Endothelial cell of umbilical vein (primary cell): ENCODE measurements at regions not wholly inside any gene's neighbourhood (a gene's known extent, or its start where the extent isn't known, plus 50 kb on each side); places are given as distances from the start of the nearest gene placed in this dataset.
A peak's percentile ranks its signal among the peaks of the same experiment; 100 is the strongest.

Experiments
- BruUV-seq: library from RNA; stranded (reverse); fragments of 400-500 nt; replicated peaks from 2 replicates; lab custom pipeline; 2021; lab: Mats Ljungman, UMichigan
- CTCF ChIA-PET: fragments of 300-600, 350-600 bp; sonication (Branson Sonifier 250); formaldehyde crosslinking; loops from one replicate; lab custom pipeline; 2021; ENCODE audit warnings: antibody characterized with exemption, inconsistent platforms; lab: Charles Lee
- POLR2A ChIA-PET: fragments of 300-600, 350-600 bp; sonication (Branson Sonifier 250); formaldehyde crosslinking; loops from one replicate; lab custom pipeline; 2021; ENCODE audit warnings: antibody characterized with exemption, inconsistent platforms; lab: Charles Lee
- DNase-seq: peaks from one replicate; pipeline ENCODE4 v3.0.0-alpha.2; 2011; ENCODE audit warnings: low read depth, low spot score
- FAIRE-seq: peaks from 2 replicates; lab custom pipeline; 2011; peaks lifted over from hg19 to GRCh38; lab: Jason Lieb, UNC
- H2AFZ ChIP-seq: 2 replicates; pipeline ENCODE4 v1.6.0; 2012; ENCODE audit warnings: low read depth, low read length, control low read depth, inconsistent platforms
- H3K27ac ChIP-seq: 2 replicates; pipeline ENCODE4 v1.5.1; 2011; ENCODE audit warnings: low read depth, mild to moderate bottlenecking, control low read depth, low read length, moderate library complexity; ENCODE audit not compliant: insufficient read depth
- H3K27me3 ChIP-seq, 2 experiments: 2 replicates each; pipeline versions ENCODE4 v1.6.0 to v1.6.1; 2011; ENCODE audit warnings: low read length in 2 of 2, mixed read lengths in 1 of 2; ENCODE audit not compliant: control insufficient read depth in 2 of 2, insufficient read depth in 2 of 2
- H3K36me3 ChIP-seq, 2 experiments: 2 replicates in 1 of 2; 3 replicates in 1 of 2; pipeline ENCODE4 v1.5.1; 2011; ENCODE audit warnings: low read length in 2 of 2, mild to moderate bottlenecking in 1 of 2, moderate library complexity in 1 of 2; ENCODE audit not compliant: control insufficient read depth in 2 of 2, insufficient read depth in 2 of 2; ENCODE audit errors: extremely low read depth in 1 of 2
- H3K4me1 ChIP-seq: 3 replicates; pipeline ENCODE4 v1.5.1; 2011; ENCODE audit warnings: mild to moderate bottlenecking, low read length; ENCODE audit not compliant: control insufficient read depth, insufficient read depth; ENCODE audit errors: extremely low read depth
- H3K4me2 ChIP-seq: 2 replicates; pipeline ENCODE4 v1.6.1; 2011; ENCODE audit warnings: low read length, control low read depth, mixed read lengths; ENCODE audit not compliant: insufficient read depth
- H3K4me3 ChIP-seq, 3 experiments: fragments of 200-600 bp in 1 of 3; sonication (generic), shearing (Covaris generic) in 1 of 3; replicated peaks in 1 of 3; 2 replicates each; pipeline ENCODE4 v1.5.1; 2011 to 2016; ENCODE audit warnings: control low read depth in 3 of 3, low read length in 3 of 3, mild to moderate bottlenecking in 2 of 3, inconsistent platforms in 1 of 3, low read depth in 1 of 3, moderate library complexity in 1 of 3; ENCODE audit not compliant: insufficient read depth in 1 of 3
- H3K79me2 ChIP-seq: 2 replicates; pipeline ENCODE4 v1.6.0; 2012; ENCODE audit warnings: low read length, inconsistent platforms; ENCODE audit not compliant: control insufficient read depth, insufficient read depth
- H3K9ac ChIP-seq: replicated peaks from 2 replicates; pipeline ENCODE3; 2011; ENCODE audit warnings: low read length, control low read depth; ENCODE audit not compliant: insufficient read depth; ENCODE audit errors: extremely low read depth
- H3K9me1 ChIP-seq: replicated peaks from 3 replicates; pipeline ENCODE4 v1.6.0; 2011; ENCODE audit warnings: mild to moderate bottlenecking, low read length; ENCODE audit not compliant: control insufficient read depth, insufficient read depth; ENCODE audit errors: extremely low read depth
- H3K9me3 ChIP-seq: replicated peaks from 2 replicates; pipeline ENCODE4 v1.5.1; 2012; ENCODE audit warnings: low read length, inconsistent platforms; ENCODE audit not compliant: control insufficient read depth, insufficient read depth
- H4K20me1 ChIP-seq: replicated peaks from 2 replicates; pipeline ENCODE3; 2011; ENCODE audit warnings: mild to moderate bottlenecking, low read length; ENCODE audit not compliant: control insufficient read depth, insufficient read depth; ENCODE audit errors: extremely low read depth
- CTCF ChIP-seq, 2 donors: IDR thresholded peaks; 1 replicate in 1 of 2; 2 replicates in 1 of 2; pipeline ENCODE4 v1.5.1; 2011; ENCODE audit warnings: low read length in 2 of 2, mild to moderate bottlenecking in 2 of 2, moderate library complexity in 2 of 2, control low read depth in 1 of 2, inconsistent platforms in 1 of 2, low read depth in 1 of 2; ENCODE audit not compliant: insufficient read depth in 1 of 2; ENCODE audit errors: extremely low read depth in 1 of 2
- EZH2 ChIP-seq: IDR thresholded peaks from 2 replicates; pipeline ENCODE4 v1.6.1; 2012; ENCODE audit warnings: borderline replicate concordance, low read depth, mild to moderate bottlenecking, moderate library complexity, low read length, inconsistent platforms; ENCODE audit not compliant: severe bottlenecking
- FOS ChIP-seq: IDR thresholded peaks from 2 replicates; pipeline ENCODE4 v1.6.1; 2011; ENCODE audit warnings: mild to moderate bottlenecking, low read length, moderate library complexity, borderline replicate concordance; ENCODE audit not compliant: insufficient read depth
- GATA2 ChIP-seq: IDR thresholded peaks from 2 replicates; pipeline ENCODE4 v1.7.0; 2011; ENCODE audit warnings: low read depth, mild to moderate bottlenecking, moderate library complexity, mixed read lengths, low read length; ENCODE audit not compliant: insufficient read length, insufficient read depth
- JUN ChIP-seq: IDR thresholded peaks from 2 replicates; pipeline ENCODE4 v1.6.1; 2011; ENCODE audit warnings: borderline replicate concordance, low read depth; ENCODE audit not compliant: insufficient read length, insufficient read depth
- MAX ChIP-seq: IDR thresholded peaks from 2 replicates; pipeline ENCODE4 v1.6.1; 2011; ENCODE audit not compliant: insufficient read depth, insufficient read length
- MYC ChIP-seq: IDR thresholded peaks from one replicate; pipeline ENCODE4 v1.6.1; 2011; ENCODE audit warnings: mild to moderate bottlenecking, low read depth, low read length
- POLR2A ChIP-seq: IDR thresholded peaks from 2 replicates; pipeline ENCODE4 v1.6.1; 2012; ENCODE audit warnings: low read depth, mild to moderate bottlenecking, control low read depth, low read length
- POLR2AphosphoS5 ChIP-seq: IDR thresholded peaks from 2 replicates; pipeline ENCODE4 v1.6.1; 2012; ENCODE audit warnings: low read depth, mild to moderate bottlenecking, control low read depth, low read length, moderate library complexity; ENCODE audit not compliant: insufficient read depth
- dilution Hi-C: fragments of 300-500 bp; cut with MboI; formaldehyde crosslinking; loops from one replicate; pipeline ENCODE4 v1.15.0; 2019; ENCODE audit warnings: low sequenced_read_pairs; ENCODE audit not compliant: extremely low pct_ligation_motif_present
- intact Hi-C: fragments of 100-400 bp; cut with micrococcal nuclease; formaldehyde crosslinking; loops from one replicate; pipeline ENCODE4 v1.10.0; 2022

GRCh38 chr2:58701688-58702301 is 460.7 kb upstream of the FANCL start:
- H4K20me1 ChIP-seq: no peaks in the 10 kb centered on the region
- no peak overlapping the region for H3K4me3 ChIP-seq
- no TSS peak for BruUV-seq
- intact Hi-C loops: no loop called here
- DNase-seq (peak; percentile 2), FAIRE-seq (no peak)
- no peak overlapping the region for H3K27ac ChIP-seq
- dilution Hi-C loops: no loop called here
- H3K27me3 ChIP-seq: no peaks in the 10 kb centered on the region
- TF ChIP-seq JUN (no peak), POLR2AphosphoS5 (no peak), EZH2 (no peak), POLR2A (no peak), CTCF (IDR thresholded peaks at IDR 0.05; ENCODE audit: extremely low read depth in 1 of 2, insufficient read depth in 1 of 2, low read depth in 1 of 2, low read length in 2 of 2) (no peak), MYC (no peak), GATA2 (no peak), MAX (no peak), FOS (no peak)
- ChIA-PET CTCF (interaction anchor here (0.8 to 1.0 kb wide), 3 partner anchors 8 to 21 kb away, joined by 3 to 4 read pairs (median 3); no protein-coding TSS in a partner anchor), POLR2A (no interaction called here)
- no peak overlapping the region for H3K9ac ChIP-seq
- H3K9me1 ChIP-seq: no peaks in the 10 kb centered on the region
- no peaks in the 10 kb centered on the region for H3K79me2 ChIP-seq
- H3K4me1 ChIP-seq: peaks cover 11% of the 10 kb centered on the region
- no peaks in the 10 kb centered on the region for H3K36me3 ChIP-seq
- peak overlapping the region; percentile 54 for H3K4me2 ChIP-seq
- H2AFZ ChIP-seq: peak overlapping the region; percentile 81
- no peaks in the 10 kb centered on the region for H3K9me3 ChIP-seq
